HG03342 (cell line): ENCODE measurements at regions not wholly inside any gene's neighbourhood (a gene's known extent, or its start where the extent isn't known, plus 50 kb on each side); places are given as distances from the start of the nearest gene placed in this dataset.

Source experiments
- ATAC-seq: cut with Tn5 transposase; IDR thresholded peaks from one replicate; pipeline ENCODE4 v1.9.1; 2021; ENCODE audit warnings: mild to moderate bottlenecking, moderate library complexity; ENCODE audit not compliant: unreplicated experiment

DNA sequence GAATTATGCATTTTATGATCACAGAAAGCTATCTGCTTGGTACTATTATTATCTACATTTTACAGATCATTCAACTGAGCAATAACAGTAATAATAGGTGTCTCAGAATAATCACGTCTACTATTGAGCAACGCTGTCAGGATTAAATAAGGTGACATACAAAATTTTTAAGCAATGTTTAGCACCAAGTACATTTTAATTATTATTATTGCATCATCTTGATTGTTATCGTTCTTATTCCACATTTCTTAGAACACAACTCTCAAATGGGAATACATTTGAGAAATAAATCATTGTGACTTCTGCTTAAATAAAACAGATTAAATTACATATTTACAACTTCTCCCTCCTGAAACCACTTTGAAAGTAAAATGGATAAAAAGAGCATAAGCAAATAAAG is 1083.5 kb upstream of the ADGRL3 start:
- ATAC-seq: no peak

DNA sequence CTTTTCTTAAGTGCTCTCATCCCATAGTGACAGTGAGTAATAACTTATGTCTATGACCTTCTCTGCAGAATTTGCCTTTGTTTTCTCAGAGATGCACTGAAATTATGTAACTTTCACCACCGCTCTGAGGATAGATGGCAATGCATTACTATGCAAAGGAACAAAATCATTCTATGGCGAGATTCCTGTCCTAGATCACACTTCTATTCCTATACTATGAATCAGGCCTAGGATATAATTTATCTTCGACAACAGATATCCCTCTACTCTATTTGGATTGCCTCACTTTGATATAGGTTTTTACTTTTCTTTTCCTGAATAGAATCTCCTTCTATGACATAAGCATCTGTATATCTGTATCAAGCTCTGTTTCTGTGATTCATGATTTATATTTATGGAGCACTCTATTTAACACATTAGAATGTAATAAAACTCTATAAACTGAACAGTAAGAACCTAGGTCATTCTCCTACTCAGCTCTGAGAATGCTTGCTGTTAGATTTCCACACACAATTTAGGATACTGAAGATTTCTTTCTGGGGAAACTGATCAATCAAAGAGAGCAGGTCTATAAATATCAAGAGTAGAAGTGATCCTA is 1082.3 kb upstream of the ADGRL3 start:
- no peak for ATAC-seq

DNA sequence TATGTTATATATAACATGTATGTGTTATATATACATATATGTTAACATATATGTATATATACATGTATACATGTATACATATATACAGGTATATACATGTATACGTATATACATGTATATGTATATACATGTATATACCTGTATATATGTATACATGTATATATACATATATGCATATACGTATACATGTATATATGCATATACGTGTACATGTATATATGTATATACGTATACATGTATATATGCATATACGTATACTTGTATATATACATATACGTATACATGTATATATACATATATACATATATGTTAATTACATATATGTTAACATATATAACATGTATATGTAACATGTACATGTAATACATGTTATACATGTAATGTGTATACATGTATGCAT is 1077.3 kb upstream of the ADGRL3 start:
- no peak for ATAC-seq

DNA sequence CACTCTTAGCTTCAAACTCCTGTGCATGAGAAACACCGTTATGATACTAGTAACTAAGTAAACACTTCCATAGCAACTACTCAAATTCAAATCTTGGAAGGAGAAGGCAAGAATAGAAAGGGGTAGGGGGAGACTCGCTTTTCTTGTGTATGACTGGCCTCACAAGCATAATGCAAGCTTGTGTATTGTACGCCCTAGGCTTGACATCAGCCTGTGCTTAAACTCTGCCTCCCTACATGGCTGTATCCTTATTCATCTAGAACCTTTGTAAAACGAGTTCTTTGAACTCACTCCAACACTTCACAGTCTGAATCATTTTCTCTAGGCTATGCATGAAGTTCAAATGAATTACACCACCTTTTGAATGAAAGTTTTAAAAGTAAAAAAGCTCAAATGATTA is 1071.2 kb upstream of the ADGRL3 start:
- no peak for ATAC-seq

DNA sequence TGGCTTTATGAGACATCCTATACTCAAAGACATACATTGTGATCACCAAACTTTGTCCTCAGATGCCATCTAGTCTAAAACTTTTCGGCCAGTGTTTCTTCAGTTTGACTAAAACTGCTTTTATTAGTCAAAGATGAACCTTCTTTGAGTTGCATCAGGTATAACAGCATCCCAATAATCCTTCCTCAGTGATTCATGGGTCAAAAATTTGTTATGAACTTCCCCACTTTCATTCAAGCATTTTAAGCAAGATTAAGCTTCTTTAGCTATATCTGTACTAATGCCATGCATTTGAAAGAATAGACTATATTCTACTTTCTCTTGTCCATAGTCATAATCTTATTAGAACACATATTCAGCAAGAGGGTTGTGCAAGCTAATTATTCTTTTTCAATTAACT is 1070.4 kb upstream of the ADGRL3 start:
- no peak for ATAC-seq

DNA sequence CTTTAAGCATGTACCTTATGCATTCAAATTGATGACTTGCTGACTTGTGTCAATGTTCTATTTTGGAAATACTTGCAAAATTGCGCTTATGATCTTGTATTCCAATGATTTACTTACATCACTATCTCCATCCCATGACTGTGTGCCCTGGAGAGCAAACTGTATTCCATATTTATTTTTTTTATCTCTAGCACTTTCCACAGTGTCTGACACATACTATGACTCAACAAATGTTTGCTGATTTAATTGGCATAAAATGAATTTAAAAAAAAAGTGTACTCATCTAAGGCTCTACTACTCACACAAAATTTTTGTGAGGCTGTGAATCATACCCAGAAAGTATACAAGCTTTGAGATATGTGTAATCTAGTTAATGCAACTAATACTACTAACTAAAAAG is 1066.8 kb upstream of the ADGRL3 start:
- ATAC-seq: no peak

DNA sequence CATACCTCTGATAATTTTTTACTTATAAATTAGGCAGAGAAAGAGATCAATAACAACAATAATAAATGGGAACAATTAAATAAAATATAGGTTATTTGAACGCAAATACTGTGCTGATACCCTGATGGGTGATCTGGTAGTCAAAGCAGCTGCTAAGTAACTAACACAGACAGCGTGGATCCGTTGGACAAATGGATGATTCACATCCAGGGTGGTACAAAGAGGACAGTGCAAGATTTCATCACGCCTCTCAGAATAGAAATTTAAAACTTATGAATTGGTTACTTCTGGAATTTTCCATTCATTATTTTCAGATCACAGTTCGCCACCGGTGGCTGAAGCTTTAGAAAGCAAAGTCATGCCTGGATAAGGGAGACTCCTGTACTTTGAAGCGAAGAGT is 1066.0 kb upstream of the ADGRL3 start:
- no peak for ATAC-seq

DNA sequence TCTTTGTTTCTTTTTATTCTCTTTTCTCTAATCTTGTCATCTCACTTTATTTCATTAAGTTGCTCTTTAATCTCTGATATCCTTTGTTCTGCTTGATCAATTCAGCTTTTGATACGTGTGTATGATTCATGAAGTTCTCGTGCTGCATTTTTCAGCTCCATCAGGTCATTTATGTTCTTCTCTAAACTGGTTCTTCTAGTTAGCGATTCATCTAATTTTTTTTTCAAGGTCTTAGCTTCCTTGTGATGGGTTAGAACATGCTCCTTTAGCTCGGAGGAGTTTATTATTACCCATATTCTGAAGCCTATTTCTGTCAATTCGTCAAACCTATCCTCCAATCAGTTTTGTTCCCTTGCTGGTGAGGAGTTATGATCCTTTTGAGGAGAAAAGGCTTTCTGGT is 1045.0 kb upstream of the ADGRL3 start:
- no peak for ATAC-seq

DNA sequence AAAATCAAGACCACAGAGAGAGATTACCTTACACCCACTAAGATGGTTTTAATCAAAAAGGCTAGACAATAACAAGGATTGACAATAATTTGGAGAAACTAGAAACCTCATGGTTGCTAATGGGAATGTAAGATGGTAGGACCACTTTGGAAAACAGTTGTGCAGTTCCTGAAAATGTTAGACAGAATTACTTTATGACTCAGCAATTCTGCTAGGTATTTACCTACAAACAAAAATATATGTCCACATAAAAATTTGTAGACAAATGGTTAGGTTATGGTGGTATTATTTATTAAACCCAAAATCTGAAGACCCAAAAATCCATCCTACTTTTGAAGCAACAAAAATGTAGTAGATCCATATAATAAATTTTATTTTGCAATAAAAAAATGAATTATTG is 1027.0 kb upstream of the ADGRL3 start:
- no peak for ATAC-seq

DNA sequence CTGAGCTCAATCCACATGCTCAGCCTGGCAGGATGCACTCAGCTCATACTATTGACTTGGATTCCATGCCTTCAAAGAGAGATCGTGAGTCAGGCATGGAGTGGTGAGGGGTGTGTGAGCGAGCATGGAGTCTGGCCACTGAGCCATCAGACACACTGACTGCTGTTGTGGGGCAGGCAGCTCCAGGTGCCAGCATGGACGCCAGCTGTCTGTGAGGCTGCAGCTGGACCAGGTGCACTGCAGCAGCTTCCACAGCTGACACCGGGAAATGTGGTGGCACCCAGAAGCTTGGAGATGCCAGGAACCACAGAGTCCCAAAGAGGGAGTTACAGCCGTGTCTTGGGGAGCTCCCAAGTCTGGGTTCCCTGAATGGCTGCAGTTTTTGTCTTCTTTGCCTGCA is 1026.4 kb upstream of the ADGRL3 start:
- ATAC-seq: no peak

DNA sequence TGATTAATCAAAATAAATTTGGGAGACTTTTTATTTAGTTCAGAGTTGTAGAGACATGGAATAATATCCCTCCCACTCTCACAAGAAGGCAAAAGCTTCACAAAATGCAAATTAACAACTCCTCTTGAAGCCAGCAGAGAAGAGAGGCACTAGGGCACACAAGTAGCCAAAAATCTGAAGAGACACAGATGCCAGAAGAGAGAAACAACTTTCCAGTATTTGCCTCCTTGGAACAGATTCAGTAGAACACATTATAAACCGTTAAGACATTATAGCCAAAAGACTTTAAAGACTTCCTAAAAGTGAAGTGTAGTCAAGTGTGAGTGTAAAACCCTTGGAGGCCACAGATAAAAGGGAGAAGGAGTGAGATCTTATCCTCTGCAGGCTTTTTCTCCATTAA is 1024.9 kb upstream of the ADGRL3 start:
- no peak for ATAC-seq

DNA sequence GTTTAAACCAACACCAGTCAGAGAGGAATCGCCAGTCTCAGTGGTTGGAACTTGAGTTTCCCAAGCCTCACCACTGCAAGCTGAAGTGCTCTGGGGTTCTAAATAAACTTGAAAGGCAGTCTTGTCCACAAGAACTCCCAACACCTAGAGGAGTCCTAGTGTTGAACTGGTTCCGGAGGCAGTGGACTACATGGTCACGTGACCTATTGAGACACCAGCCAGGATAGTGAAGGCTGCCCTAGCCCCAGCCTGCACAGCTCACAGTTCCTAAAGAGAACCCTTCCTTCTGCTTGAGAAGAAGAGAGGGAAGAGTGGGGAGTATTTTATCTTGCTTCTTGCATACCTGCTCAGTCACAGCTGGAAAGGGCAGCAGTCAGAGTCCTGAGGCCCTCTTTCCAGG is 1012.7 kb upstream of the ADGRL3 start:
- no peak for ATAC-seq

DNA sequence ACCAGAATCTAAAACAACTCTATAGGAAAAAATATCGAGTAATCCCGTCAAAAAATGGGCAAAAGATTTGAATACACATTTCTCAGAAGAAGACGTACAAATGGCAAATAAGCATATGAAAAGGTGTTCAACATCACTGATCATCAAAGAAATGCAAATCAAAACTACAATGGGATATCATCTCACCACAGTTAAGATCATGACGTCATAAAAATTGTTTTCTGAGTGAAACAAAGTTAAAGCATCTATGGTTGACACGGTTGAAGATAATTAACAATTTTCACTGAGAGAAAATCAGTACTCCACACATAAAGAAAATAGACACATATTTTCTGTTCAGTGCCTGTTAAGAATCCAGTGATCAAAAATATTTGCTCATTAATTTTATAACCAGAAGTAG is 1010.8 kb upstream of the ADGRL3 start:
- ATAC-seq: no peak

DNA sequence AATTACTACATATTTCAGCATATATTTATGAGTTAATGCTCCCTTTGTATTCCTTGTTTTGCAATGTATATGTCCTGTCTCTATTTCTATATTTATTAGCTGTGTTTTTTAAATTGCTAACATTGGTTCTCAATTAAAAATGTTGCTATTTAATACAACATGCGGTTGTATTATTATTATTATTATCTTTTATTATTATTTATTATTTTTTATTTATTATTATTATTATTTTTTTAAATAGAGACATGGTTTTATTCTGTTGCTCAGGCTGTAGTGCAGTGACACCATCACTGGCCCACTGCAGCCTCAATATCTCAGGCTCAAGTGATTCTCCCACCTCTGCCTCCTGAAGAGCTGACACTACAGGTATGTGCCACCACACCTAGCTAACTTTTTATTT is 1005.9 kb upstream of the ADGRL3 start:
- no peak for ATAC-seq

DNA sequence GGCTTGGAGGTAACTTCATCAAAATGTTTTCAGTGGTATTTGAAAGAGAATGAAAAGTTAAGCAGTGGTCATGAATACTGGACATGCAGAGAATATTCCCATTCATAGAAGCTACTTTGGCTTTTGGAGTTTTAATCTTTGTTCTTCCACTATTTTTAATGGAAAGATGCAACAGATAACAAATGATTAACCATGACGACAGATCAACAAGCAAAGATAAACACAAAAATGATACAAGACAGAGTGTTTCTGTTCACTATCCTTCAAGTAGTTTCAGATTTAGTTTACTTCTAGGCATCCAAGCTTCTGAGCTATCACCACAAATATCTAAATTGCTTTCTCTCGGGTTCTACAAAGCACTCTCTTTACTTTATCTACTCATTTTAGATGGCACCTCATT is 1004.9 kb upstream of the ADGRL3 start:
- no peak for ATAC-seq

DNA sequence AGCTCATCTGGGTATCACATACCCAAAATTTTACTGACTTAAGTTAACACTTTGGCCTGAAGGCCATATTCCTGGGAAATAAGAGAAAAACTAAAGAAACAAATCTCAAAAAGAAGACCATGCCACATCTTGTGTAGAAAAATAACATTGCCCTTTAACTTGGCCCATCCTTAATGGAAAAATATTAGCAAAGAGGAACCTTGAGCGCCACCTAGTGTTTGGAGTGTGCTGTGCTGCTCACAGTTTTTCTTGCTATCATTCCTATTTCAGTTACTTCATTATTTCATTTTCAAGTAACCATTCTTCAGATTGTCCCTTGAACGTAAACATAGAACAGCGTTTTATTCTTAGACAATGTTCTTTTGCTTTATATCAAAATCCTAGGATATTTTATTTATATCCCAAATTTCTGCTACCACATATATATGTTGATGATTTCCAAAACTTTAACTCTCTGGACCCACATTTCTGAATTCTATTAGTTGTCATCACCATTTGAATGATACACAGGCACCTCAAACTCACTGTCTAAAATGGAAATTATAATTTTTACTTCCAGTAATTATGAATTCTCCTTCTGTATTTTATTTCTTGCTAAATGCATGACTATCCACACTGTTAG is 999.0 kb upstream of the ADGRL3 start:
- ATAC-seq: peak; percentile 94

DNA sequence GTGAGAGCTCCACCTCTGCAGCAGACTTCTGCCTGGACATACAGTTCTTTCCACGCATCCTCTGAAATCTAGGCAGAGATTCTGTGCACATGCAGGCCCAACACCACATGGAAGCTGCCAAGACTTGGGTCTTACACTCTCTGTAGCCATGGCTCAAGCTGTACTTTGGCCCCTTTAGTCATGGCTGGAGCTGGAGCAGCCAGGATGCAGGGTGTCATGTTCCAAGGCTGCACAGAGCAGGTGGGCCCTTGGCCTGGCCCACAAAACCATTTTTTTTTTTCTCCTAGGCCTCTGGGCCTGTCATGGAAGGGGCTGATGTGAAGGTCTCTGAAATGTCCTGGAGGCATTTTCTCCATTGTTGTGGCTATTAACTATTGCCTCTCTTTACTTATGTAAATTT is 990.5 kb upstream of the ADGRL3 start:
- ATAC-seq: no peak

DNA sequence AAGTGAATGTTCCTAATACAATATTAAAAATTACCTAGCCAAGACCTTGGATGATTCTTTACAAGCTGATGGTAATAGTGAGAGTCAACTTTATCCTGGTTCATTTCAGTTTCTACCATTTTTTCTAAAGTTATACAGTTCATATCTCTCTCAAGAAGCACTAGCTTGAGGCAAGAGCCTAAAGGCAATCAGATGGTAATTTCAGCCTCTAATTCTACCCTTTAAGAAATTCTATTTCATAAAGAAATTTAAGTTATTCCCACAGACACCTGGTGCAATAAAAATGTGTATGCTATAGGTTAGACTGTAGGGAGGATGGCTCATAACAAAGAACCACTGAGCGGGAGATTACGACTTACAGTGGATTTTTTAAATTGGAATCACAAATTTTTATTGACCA is 984.2 kb upstream of the ADGRL3 start:
- ATAC-seq: no peak

DNA sequence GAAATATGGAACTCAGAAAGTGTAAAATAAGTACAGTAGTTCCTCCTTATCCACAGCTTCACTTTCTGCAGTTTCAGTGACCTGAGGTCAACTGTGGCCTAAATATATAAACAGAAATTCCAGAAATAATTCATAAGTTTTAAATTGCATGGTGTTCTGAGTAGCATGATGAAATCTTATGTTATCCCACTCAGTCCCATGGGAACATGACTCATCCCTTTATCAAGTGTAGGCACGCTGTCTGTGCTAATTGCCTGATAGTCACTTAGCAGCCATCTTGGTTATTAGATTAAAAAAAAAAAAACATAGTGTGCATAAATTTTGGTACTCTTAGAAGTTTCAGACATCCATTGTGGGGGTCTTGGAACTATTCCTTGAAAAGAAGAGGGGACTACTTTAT is 983.4 kb upstream of the ADGRL3 start:
- no peak for ATAC-seq

DNA sequence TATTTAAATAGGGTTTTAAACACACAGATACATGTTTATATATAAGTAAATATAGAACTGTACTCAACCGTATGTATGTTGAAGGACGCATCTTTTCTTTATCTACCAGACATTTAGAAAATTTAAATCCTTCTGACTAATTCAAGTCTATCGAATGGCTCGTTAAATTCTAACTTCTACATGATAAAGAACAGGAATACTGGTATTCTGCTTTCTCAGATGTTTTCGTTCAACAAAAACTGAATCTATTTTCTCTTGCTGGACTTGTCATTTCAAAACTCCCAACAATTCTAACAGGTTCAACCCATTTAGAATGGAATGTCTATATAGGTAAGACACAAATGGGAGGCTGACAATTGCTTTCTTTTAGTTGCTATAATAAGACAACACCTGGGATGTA is 978.3 kb upstream of the ADGRL3 start:
- no peak for ATAC-seq

DNA sequence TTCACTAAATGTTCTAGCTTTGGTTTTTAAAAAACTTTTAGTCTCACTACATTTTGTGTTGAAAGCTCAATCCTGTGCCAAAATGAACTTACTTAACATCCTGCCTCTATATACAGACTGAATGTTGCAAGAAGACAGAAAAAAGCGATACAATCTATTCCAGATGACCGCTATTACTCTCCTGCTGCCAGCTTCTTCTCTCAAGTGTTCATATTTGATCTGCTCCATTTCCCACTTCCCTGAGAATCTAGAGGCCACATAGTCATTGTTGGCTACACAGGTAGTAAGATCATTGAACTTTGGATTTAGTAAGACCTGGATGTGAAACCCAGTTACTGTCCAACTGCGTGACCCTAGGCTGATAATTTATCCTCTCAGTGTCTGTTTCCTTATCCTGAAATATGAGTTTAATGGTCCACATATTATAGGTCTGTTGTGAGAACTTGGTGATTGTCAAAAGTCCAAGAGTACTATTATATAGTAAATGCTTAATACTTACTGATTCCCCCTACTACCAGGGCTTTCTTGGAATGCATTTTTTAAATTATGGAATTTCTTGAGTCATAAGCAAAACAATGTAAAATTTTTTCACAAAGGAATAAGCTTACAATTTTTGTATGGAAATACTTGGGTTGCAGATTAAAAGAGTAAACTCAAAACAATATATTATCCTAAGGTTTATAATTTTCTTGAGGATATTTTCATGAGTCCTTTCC is 976.8 kb upstream of the ADGRL3 start:
- no peak for ATAC-seq

DNA sequence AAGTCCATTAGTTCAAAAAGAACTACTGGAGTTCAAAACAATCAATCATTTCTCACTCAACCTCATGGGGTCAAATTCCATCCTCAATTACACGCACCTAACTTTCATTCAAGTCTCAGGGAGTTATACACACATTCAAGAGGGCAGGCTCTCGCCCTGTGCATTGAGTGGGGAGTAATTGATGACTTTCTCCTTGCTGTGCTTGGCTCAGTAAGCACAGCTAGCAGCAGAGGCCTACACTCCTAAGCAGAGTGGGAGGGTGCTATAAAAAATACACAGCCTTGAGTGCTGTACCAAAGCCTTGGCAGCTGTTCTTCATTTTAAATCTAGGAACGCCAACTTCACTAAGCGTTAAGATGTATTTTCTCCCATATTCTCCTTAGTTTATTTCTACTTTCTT is 958.3 kb upstream of the ADGRL3 start:
- no peak for ATAC-seq

DNA sequence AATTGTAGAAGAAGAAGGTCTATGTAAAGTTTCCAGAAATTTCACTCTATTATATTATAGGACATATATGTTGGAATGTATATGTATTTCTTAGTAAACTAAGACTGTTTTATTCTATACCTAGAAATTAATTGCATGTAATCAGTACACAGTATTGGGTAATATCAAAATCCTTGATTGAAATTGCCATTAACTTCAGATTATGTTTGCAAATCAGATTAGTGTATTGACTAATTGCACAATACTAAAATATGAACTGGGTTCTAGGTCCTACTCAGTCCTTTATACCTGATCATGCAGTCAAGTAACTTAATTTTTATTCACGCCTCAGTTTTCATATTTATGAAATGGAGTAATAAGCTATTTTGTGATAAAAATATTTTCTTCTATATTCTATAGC is 950.3 kb upstream of the ADGRL3 start:
- ATAC-seq: no peak
